Stimulated activated CD4-positive, alpha-beta T cell treated with anti-CD3 and anti-CD28 coated beads, Interleukin-12 subunit alpha, Interleukin-12 subunit beta, amount 100 ng/mL, for 48 hours (primary cell): ENCODE measurements at regions not wholly inside any gene's neighbourhood (a gene's known extent, or its start where the extent isn't known, plus 50 kb on each side); places are given as distances from the start of the nearest gene placed in this dataset.

Experiments
- DNase-seq, 3 donors: peaks; one replicate each; pipeline ENCODE4 v3.0.0-alpha.2; 2020; ENCODE audit warnings: low read depth in 2 of 3, low spot score in 1 of 3

DNA sequence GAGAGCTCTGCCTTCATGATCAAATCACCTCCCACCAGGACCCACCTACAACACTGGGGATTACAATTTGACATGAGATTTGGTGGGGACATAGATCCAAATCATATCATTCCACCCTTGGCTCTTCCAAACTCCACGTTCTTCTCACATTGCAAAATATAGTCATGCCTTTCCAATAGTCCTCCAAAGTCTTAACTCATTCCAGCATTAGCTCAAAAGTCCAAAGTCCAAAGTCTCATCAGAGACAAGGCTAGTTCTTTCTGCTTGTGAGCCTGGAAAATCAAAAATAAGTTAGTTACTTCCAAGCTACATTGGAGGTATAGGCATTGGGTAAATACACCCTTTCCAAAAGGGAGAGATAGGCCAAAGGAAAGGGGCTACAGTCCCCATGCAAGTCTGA is 186.9 kb upstream of the PAPPA start:
- no peak for DNase-seq

DNA sequence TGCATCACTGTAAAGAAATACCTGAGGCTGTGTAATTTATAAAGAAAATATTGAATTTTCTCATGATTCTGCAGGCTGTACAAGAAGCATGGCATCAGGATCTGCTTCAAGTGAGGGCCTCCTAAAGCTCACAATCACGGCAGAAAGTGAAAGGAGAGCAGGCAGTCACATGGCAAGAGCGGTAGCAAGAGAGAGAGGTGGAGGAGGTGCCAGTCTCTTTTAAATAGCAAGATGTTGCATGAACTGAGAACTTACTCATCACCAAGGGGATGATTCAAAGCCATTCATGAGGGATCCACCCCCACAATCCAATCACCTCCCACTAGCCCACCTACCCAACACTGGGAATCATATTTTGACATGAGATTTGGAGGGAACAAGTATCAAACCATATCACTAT is 184.5 kb upstream of the PAPPA start:
- DNase-seq: no peak

DNA sequence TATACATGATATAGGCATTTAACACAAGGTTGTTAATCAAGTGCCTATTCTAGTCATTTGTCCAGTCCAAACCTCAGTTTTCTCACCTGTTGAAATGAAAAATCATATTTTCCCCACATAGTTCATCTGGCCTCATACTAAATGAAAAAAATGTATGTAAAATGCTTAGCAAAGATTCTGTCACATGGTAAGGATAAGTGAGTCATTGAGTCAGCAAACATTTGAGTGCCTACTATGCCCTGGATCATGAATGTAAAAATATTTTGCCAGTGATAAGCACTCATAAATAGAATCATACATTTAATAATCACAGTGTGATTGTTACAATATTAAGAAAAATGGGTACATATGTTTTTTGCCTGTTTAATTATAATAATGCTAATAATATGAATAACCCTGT is 181.2 kb upstream of the PAPPA start:
- DNase-seq: no peak

DNA sequence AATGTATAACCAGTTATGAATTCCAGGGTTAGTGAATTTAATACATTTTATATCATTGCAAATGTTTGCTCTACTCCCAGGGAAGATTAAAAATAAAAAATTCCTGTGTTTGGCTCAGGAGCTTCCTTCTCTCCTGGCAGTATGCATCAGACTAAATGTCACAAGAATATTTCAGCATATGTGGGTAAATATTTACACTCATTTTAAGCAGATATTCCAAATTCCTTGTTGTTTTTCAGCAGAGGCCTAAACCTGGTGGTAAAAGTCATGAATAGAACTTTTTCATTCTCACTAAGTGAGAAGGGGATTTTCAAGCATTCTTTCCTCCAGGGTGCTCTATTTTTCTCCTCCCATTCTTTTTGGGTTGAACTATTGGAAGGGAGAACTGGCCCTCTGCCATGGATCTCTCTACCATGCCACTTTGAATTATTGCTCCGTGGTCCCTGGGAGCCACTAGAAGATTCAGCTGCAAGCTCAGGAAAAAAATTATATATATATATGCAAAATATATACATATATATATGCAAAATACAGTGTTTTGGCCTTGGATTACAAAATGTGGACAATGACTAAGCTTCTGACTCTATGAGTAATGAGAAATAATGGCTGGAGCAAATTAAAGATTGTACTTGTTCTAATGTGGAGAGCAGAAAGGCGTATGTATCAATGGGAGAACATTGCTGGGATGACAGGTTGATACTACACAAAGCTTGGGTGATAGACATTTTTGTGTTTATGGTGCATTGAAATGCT is 180.6 kb upstream of the PAPPA start:
- DNase-seq: no peak

DNA sequence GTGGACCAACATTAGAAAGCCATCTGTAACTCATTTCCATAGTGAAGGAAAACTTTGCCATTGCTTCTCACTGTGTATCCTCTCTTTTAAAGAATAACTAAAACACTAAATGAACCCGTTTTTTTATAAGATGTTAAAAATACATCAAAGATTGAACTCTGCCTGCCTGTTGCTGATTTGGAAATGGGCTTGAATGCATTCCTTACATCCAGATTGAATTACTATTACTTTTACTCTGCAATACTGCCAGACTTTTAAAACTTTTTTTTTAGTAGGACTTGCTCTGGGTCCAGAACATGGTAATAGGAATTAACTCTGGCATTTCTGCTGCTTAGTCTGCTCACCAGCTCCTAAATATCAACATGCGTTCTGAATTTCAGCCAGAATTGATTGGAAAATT is 176.8 kb upstream of the PAPPA start:
- DNase-seq: no peak

DNA sequence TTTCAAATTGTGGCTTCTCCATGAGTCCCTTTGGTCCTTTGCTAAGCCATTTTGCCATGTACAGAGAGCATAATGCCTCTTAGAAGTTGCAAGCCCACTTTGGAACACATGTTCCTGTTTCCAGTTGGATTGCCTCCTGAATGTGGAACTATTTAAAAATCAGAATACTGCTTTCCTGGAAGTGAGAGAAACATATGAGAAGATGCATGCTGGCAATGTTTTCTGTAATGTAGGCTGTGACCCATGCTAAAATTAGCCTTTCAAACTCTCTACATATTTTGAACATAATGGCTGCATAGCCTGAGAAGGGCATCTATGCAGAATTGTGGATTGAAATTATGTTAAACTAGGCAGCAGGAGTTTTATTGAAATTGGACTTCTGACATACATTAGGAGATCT is 175.5 kb upstream of the PAPPA start:
- DNase-seq: no peak

DNA sequence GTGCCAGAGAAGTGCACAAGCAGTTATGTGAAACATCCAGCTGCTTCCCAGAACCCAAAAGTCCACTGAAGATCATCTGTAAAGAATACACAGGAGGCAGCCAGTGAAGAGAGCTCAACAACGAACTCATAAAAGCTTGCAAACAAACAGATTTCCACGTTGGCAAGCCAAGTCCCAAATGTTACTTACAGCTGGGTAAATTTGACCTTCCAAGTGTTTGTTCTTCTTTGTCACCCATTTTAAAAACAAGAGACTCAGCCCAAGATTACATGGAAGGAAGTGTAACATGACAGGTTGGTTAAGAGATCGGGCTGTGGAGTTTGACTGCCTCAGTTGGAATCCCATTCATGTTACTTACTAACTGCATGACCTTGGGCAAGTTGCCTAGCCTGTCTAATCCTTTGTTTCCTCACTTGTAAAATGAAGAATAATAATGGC is 174.9 kb upstream of the PAPPA start:
- DNase-seq: no peak

DNA sequence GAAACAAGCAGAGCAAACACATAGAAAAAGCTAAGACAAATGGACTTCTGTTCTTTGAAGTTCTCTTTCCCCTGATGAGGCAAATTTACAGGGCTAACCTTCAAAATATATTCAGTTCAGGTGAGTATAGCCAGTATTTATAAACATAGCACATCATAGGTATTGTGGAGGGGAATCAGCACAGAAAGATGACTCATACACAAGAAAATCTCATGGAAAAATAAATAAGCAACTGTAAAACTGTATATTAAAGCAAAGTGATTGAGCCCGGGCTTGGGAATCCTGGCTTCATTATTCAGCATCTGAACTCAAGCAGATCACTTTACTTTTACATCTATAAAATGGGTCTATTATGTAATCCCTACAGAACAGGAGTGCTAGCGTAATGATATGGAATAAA is 173.5 kb upstream of the PAPPA start:
- DNase-seq: no peak

DNA sequence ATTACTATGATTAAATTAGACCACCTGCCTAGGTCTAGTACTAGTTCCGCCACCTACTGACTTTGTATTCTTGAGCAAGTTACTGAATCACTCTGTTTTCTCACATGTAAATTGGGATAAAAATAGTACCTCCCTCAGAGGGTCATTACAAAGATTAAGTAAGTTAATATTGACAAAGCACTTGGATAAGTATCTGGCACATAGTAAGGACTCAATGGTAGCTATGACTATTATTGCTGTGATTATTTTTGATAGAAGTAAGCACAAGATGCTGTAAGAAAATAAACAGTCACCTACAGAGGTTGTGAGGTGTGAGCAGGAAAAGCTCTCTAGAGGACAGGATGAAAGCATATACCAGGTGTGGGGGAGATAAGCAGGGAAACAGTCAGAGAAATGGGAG is 173.1 kb upstream of the PAPPA start:
- DNase-seq: no peak

DNA sequence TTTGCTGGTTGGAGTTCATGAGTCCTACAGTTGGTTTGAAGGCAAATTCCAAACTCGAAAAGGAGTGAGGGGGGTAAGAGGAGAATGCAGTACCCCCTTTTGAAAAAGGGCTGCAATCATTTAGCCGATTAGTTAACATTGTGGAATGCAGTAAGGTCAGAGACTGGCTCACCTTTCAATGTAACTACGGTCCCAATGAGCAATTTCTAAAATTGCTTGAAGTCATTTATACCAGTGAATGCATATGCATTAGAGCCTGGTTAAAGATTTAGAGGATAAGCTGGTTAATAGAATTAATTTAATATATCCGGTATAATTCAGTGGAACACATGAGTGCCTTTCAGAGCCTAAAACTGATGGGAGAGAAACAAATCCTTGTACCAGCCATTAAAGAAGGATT is 172.6 kb upstream of the PAPPA start:
- DNase-seq: no peak

DNA sequence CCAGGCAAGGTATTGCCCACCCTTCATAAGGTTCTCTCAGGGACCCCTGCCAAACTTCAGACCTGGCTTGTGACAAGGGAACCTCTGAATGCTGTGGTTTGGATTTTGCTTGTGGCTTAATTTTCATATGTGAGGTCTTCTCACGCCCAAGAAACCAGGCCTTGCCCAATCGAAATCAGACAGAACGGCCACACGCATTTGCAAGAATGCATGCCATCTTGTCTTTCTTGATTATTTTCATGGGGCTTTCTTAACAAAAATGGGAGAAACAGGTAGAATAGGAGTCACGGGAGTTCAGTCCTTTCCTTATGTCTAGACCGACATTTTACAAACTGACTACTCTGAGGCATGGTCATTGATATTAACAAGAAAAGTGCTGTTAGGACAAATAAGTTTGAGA is 170.2 kb upstream of the PAPPA start:
- DNase-seq: no peak

DNA sequence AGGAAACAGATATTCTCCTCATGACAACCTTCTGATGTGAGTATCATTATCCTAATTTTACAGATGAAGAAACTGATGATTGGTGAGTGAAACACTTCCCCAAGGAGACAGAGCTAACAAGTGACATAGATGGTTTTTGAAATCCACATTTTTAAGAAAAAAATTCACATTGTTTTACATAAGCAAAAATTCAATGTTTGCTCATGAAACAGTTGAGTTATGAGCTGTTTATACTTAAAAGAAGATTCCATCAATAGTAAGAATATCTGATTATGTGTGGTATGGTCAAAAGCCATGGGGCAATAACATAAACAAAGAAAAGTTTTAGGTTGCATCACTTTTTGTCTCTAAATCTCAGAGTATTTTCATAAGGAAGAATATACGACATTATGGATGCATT is 167.9 kb upstream of the PAPPA start:
- DNase-seq: no peak

DNA sequence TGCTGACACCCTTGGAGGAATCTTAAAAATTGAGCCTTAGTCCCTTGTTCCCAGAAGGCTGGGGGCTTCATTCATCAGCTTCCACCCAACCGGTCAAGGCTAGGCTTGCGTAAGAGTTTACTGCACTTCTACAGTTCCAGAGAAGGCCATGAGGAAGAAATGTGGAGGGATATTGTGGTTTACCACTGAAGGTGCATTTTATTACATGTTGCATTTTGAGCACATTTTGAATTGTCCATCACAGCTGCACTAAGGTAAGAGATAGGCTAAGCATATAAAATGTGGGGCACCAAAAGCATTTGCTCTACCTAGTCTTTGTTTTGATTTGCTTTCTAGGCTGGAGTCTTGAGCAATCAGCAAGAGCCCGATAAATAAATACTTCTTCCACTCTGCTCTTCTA is 167.1 kb upstream of the PAPPA start:
- no peak for DNase-seq

DNA sequence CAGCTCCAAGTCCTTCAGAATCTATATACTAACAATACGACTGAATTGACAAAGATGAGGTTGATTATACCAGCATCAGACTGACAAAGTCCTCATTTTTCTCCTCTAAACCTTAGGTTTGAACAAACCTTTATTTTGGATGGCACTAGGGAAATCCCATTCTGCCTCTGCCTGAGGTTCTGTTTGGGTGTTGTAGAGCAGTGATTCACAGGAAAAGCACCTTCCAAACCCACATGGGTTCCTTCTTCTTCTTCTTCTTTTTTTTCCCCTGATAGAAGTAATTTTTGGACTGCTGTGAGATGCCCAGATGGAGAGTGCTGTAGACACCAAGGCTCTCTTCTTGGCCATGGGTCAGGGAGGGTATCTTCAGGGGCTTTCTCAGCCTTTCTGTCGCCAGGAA is 164.9 kb upstream of the PAPPA start:
- no peak for DNase-seq

DNA sequence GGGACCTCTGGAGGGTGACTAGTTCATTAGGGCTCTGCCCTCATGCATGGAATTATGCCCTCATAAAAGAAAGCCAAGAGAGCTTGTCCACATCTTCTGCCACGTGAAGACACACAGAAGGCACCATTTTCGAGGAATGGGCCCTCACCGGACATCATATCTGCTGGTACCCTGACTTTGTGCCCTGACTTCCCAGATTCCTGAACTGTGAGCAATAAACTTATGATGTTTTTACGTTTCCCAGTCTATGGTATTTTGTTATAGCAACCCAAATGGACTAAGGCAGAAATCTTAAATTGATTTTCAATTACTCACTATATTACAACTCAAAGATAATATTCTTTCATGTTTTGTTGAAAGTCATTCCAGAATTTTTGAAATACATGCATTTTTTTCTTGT is 163.8 kb upstream of the PAPPA start:
- no peak for DNase-seq

DNA sequence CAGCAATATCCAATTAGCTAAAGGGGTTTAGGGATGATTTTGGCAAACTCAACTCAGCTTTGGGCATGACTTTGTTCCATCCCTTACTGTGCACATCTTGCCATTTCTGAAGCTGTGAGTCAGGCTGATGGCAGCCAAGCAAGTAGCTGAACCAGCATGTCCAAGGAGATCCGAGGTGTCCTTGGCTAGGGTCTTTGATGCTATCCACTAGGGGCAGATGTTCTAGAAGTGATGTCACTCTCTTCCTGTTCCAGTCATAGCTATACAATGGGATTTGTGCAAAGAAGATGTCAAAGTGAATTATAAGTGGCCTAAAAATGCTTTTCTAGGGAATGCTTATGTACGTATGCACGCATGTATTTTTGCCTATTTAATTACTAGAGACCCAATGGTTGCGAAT is 160.8 kb upstream of the PAPPA start:
- no peak for DNase-seq

DNA sequence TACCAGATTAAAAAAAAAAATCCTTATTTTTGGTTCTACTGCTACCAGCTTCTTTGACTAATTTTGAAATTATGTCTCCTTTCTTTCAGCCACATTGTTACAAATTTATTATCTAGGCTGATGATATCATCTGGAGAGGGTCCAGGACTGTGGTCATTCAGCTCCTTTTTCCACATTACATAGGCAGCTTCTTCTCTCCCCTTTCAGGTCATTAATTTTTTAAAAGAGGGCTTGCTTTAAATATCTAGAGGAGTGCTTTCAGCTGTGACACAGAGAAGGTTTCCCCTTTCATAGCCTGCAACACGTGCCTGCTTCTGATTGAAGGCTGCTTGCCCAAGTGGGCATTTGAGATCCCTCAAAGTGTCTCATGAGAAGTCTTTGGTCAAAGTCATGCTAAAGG is 155.7 kb upstream of the PAPPA start:
- DNase-seq: no peak

DNA sequence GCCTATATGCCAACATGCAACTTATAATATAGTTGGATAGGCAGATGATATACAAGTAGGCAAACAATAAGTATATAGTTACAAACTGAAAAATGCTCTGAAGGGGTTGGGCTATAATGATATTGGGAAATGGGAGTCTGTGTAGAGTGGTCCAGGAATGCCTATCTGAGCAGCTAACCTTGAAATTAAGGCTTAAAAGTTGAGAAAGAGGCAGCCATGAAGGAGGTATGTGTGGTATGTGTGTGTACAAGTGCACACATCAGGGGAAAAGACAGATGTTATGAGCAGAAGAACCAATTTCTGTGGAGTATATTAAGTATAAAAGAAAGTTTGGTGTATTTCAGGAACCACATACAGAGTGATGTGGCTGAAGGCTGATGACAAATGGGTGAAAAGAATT is 154.9 kb upstream of the PAPPA start:
- DNase-seq: no peak

DNA sequence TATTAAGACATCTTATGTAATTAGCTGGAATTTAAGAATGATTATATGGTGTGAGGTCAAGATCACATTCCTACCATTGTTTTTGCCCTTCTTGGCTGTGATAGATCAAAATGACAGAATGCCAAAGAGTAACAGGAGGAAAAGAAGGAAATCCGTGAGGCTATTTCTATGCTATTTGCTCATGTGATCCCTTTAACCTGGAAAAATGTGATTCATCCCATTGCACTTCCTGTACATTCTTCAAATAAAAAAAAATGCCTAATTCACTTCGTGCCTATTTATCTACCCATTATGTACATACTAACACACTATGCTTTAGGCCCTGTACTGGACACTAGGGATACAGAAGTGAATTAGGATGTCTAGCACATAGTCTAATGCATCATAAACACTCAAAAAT is 154.1 kb upstream of the PAPPA start:
- no peak for DNase-seq

DNA sequence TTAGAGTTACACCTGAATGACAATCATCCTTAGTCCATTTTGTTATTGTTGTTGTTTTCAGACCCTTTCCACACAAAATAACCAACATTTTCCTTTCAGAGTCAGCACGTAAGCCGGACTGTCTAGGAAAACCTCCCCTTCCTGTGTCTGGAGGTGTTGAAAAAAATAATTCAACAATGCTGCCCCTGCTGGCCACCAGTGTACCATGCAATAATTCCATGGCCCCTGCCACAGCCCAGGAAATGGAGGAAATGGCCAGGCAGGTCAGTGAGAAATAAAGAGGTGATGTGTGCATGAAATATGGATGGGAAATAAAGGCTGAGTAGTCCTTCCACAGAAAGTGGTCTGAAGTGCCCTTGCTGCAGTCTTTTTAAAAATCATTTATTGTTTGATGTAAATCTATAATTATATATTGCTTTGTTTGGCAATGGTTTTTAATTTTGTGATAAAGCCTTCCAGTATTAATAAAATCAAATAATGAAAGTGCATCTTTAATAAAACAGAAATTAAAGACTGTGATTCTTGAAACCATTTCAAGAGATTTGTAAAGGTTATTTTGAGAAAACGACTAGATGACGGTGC is 152.8 kb upstream of the PAPPA start:
- no peak for DNase-seq

DNA sequence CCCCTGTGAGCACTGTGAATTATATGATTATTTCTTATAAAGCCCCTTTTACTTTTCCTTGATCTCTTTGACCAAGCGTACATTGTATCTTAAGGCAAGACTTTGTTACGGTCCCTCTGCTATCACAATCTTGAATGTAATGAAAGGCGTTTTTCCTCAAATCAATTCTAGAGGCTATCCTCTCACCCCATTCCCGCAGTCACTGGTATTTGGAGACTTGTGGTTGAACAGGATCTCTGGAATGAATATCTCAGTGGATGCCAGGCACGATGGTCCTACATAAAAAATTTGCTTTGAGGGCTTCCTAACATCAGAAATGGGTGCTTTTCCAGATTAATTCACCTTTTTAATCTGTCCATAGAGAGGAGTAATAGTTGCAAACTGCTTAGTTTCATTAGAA is 151.4 kb upstream of the PAPPA start:
- no peak for DNase-seq

DNA sequence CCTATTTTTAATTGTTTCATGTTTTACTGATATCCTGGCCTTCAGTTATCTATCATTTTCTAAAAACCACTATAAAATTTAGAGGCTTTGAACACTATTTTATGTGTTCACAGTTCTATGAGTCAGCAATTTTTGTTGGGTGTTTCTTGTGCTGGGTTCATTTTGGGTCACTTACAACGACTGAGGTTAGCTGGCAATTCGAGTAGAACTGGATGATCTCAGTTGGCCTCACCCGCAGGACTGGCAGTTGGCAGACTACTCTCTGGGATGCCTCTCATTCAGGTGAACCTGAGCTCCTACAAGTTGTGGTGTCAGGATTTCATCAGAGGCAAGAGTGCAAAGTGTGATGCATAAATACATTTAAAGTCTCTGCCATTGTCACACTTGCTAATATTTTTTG is 151.0 kb upstream of the PAPPA start:
- DNase-seq: no peak

DNA sequence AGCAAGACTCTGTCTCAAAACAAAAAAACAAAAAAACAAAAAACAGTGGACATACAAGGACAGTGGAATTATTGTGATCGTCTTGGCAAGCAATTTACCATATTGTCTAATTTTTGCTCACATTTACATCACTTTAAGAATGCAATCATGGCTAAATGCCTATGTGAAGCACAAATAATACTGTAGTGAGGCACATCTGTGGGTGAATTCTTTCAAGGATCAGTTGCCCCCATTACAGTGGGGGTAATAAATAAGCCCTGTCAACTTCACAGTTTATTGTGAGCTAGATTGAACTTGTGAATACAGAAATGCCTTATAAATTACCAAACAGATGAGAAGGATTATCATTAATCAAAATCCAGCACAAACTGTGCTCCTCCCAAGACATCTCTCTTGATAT is 150.2 kb upstream of the PAPPA start:
- no peak for DNase-seq
